Uterus (tissue), 3 donors: ENCODE measurements at regions not wholly inside any gene's neighbourhood (a gene's known extent, or its start where the extent isn't known, plus 50 kb on each side); places are given as distances from the start of the nearest gene placed in this dataset.

ENCODE experiments used
- DNase-seq, 2 donors: peaks; one replicate each; pipeline ENCODE4 v3.0.0-alpha.2; 2019 to 2020
- H3K27ac ChIP-seq, 2 donors: fragments of 200-600 bp; sonication (generic); 1 replicate in 1 of 2; 2 replicates in 1 of 2; pipeline ENCODE4 v1.5.1; 2016 to 2018
- H3K27me3 ChIP-seq, 2 donors: fragments of 200-600 bp; sonication (generic); one replicate each; pipeline ENCODE4 v1.5.1; 2018 to 2019; ENCODE audit warnings: control low read depth in 1 of 2
- H3K36me3 ChIP-seq, 2 donors: fragments of 200-600 bp; sonication (generic); one replicate each; pipeline ENCODE4 v1.5.1; 2019; ENCODE audit warnings: control low read depth in 1 of 2
- H3K4me1 ChIP-seq, 2 donors: fragments of 200-600 bp; sonication (generic); one replicate each; pipeline ENCODE4 v1.5.1; 2018 to 2019; ENCODE audit warnings: control low read depth in 1 of 2
- H3K4me3 ChIP-seq, 2 donors: fragments of 200-600 bp; sonication (generic); 1 replicate in 1 of 2; 2 replicates in 1 of 2; pipeline ENCODE4 v1.5.1; 2018 to 2019; ENCODE audit warnings: mild to moderate bottlenecking in 1 of 2
- H3K9me3 ChIP-seq, 2 donors: fragments of 200-600 bp; sonication (generic); one replicate each; pipeline ENCODE4 v1.5.1; 2019; ENCODE audit warnings: control low read depth in 1 of 2
- POLR2A ChIP-seq, 2 donors: fragments of 450-650 bp; IDR thresholded peaks; one replicate each; pipeline ENCODE4 v1.6.1; 2016; ENCODE audit warnings: antibody characterized with exemption in 2 of 2, mild to moderate bottlenecking in 1 of 2, moderate library complexity in 1 of 2
- intact Hi-C: fragments of 100-400 bp; cut with DNase I; formaldehyde crosslinking; loops from one replicate; pipeline ENCODE4 v1.15.1; 2023; ENCODE audit warnings: low total_unique reads
- TF ChIP-seq, protein P1 (sequence below), 4 experiments: fragments of 200-600 bp in 2 of 4; fragments of 450-650 bp in 2 of 4; sonication (generic) in 2 of 4; IDR thresholded peaks; one replicate each; pipeline ENCODE4 v1.5.1; 2016 to 2019; ENCODE audit warnings: antibody characterized with exemption in 4 of 4, mild to moderate bottlenecking in 2 of 4, moderate library complexity in 1 of 4
- donor health status: DM: yes; HTN: yes; CAD: no.

DNA sequence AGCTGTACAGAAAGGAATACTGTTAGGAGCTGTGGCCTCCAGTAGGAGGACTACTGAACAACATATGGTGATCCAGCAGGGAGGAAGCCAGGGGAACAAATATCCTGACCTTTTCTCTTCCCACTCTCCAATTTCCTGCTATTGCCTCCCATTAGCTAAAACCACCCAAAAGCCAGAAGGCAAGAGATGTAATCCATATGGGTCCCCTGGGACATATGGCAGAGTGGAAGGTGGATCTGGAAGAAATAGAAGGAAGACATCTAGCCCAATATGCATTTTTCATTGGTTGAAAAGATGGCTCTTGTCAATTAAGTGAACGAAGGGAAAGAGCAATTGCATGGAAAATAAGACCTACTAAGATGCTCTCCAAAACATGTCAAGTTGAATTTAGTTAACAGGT is 167.2 kb downstream of the CNTN3 start:
- Histone ChIP-seq H3K4me3 (no peak overlapping the region), H3K4me1 (no peaks in the 10 kb centered on the region), H3K9me3 (no peaks in the 10 kb centered on the region), H3K36me3 (no peaks in the 10 kb centered on the region), H3K27ac (no peak overlapping the region), H3K27me3 (no peaks in the 10 kb centered on the region)
- no peak for DNase-seq
- intact Hi-C loops = no loop called here
- TF ChIP-seq POLR2A (IDR thresholded peaks at IDR 0.05) = no peak
- TF ChIP-seq, protein P1, sequence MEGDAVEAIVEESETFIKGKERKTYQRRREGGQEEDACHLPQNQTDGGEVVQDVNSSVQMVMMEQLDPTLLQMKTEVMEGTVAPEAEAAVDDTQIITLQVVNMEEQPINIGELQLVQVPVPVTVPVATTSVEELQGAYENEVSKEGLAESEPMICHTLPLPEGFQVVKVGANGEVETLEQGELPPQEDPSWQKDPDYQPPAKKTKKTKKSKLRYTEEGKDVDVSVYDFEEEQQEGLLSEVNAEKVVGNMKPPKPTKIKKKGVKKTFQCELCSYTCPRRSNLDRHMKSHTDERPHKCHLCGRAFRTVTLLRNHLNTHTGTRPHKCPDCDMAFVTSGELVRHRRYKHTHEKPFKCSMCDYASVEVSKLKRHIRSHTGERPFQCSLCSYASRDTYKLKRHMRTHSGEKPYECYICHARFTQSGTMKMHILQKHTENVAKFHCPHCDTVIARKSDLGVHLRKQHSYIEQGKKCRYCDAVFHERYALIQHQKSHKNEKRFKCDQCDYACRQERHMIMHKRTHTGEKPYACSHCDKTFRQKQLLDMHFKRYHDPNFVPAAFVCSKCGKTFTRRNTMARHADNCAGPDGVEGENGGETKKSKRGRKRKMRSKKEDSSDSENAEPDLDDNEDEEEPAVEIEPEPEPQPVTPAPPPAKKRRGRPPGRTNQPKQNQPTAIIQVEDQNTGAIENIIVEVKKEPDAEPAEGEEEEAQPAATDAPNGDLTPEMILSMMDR (IDR thresholded peaks at IDR 0.05) = no peak

DNA sequence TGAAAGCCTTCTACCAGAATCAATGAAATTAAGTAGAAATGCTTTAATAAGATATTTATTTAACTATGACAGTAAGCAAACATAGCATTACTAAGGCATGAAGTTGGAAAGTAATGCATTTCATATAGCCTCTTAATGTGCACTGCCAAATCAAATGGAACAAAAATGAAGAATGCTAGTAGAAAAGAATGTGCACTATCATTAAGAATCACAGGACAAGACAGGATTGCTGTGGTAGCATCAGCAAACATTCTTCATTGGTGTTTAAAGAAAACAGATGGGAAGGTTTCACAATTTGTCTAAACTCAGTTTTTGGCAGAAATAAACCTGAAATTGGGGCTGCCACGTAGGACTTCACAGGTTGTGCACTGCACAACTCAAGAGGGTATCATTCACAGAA is 168.9 kb downstream of the CNTN3 start:
- Histone ChIP-seq H3K9me3 (no peaks in the 10 kb centered on the region), H3K4me3 (no peak overlapping the region), H3K36me3 (no peaks in the 10 kb centered on the region), H3K27me3 (no peaks in the 10 kb centered on the region), H3K4me1 (no peaks in the 10 kb centered on the region), H3K27ac (no peak overlapping the region)
- intact Hi-C loops = no loop called here
- no peak for DNase-seq
- TF ChIP-seq, protein P1 (IDR thresholded peaks at IDR 0.05) = no peak

DNA sequence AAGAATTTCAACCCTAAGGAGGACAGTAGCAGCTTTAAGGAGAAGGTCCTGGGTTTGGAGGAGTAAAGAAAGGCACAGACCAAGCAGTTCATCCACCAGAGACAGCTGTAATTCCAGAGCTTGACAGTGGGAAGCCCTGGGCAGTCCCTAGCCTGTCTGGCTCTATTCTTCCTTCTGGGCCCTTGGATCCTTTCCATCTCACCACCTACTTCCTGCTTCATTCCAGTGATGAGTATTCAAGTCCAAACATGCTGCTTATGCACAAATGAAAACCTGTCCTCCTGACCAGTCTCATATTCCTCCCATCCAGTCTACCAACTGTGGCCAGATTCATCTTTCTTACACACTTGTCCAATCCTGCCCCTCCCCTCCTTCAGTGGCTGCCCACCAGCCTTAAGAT is 171.4 kb downstream of the CNTN3 start:
- Histone ChIP-seq H3K4me3 (no peak overlapping the region), H3K27ac (no peak overlapping the region), H3K9me3 (no peaks in the 10 kb centered on the region), H3K27me3 (no peaks in the 10 kb centered on the region), H3K36me3 (no peaks in the 10 kb centered on the region), H3K4me1 (no peaks in the 10 kb centered on the region)
- intact Hi-C loops = no loop called here
- TF ChIP-seq, protein P1 (IDR thresholded peaks at IDR 0.05) = no peak
- no peak for TF ChIP-seq POLR2A (IDR thresholded peaks at IDR 0.05)
- DNase-seq = no peak

DNA sequence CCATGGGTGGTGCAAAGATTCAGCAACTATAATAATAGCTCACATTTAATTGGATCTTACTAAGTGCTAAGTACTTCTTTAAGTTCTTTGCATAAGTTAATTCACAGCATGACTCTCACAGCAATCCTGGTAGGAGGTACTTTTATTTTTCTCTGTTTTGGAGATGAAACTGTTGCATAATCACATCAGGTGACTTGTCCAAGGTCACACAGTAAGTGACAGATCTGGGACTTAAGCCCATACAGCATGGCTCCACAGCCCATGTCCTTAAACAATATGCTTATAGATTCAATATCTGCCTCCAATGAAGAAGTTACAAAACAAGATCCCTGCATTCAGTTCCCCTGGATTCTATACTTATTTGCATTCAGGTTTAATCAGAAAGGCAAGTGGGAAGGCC is 171.8 kb downstream of the CNTN3 start:
- Histone ChIP-seq H3K27ac (no peak overlapping the region), H3K4me3 (no peak overlapping the region), H3K36me3 (no peaks in the 10 kb centered on the region), H3K9me3 (no peaks in the 10 kb centered on the region), H3K4me1 (no peaks in the 10 kb centered on the region), H3K27me3 (no peaks in the 10 kb centered on the region)
- TF ChIP-seq, protein P1 (IDR thresholded peaks at IDR 0.05) = no peak
- TF ChIP-seq POLR2A (IDR thresholded peaks at IDR 0.05) = no peak
- DNase-seq = no peak
- intact Hi-C loops = no loop called here

DNA sequence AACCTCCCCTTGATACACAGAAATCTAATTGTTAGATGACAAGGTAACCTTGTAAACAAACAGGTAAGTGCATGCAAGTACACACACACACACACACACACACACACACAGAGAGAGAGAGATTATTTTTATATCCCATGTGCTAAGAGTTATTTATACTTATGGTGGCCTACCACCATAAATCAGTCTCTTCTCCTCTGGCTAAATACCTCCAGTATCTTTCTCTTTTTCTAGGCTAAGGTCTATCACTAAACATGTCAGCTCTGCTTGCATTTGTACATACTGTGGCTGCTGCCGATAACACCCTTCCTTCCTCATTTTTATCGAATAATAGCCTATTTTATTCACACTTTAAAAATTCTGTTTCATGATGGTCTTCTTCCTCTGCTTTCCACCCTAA is 172.4 kb downstream of the CNTN3 start:
- TF ChIP-seq POLR2A (IDR thresholded peaks at IDR 0.05) = no peak
- TF ChIP-seq, protein P1 (IDR thresholded peaks at IDR 0.05) = no peak
- H3K27me3 ChIP-seq = no peaks in the 10 kb centered on the region
- no peaks in the 10 kb centered on the region for H3K36me3 ChIP-seq
- H3K4me1 ChIP-seq = no peaks in the 10 kb centered on the region
- DNase-seq = no peak
- H3K9me3 ChIP-seq = no peaks in the 10 kb centered on the region
- H3K4me3 ChIP-seq = no peak overlapping the region
- intact Hi-C loops = no loop called here
- H3K27ac ChIP-seq = no peak overlapping the region
